Amygdala (tissue), 56 donors: ENCODE measurements at regions not wholly inside any gene's neighbourhood (a gene's known extent, or its start where the extent isn't known, plus 50 kb on each side); places are given as distances from the start of the nearest gene placed in this dataset.

Experiments
- DNase-seq, 56 donors: peaks; one replicate each; lab custom pipeline; 2025; lab: John Stamatoyannopoulos, UW

- DNase-seq: no peak
These were observed 57.3 kb downstream of the MAF start for GRCh38 chr16:79543219-79543618.

- peak in 26 of 56 donors; percentile 8 to 68 (median 24) for DNase-seq
These were observed 58.2 kb downstream of the MAF start for GRCh38 chr16:79542237-79542774.

- DNase-seq: no peak
These were observed 59.5 kb downstream of the MAF start for GRCh38 chr16:79540825-79541595.

- DNase-seq: no peak
These were observed 63.0 kb downstream of the MAF start for GRCh38 chr16:79537584-79537983.

- no peak for DNase-seq
These were observed 63.6 kb downstream of the MAF start for GRCh38 chr16:79536958-79537357.

GRCh38 chr16:79535130-79535529, 65.4 kb downstream of the MAF start:
- peak in 1 of 56 donors; percentile 14 for DNase-seq

- DNase-seq: no peak
These were observed 66.4 kb downstream of the MAF start for GRCh38 chr16:79534143-79534542.

- no peak for DNase-seq
These were observed 67.2 kb downstream of the MAF start for GRCh38 chr16:79533292-79533691.

GRCh38 chr16:79532785-79533184, 67.8 kb downstream of the MAF start:
- no peak for DNase-seq

- DNase-seq: no peak
These were observed 68.3 kb downstream of the MAF start for GRCh38 chr16:79532273-79532672.

GRCh38 chr16:79528338-79528737, 72.2 kb downstream of the MAF start:
- no peak for DNase-seq

- no peak for DNase-seq
These were observed 76.6 kb downstream of the MAF start for GRCh38 chr16:79523971-79524370.

GRCh38 chr16:79519448-79519847, 81.1 kb downstream of the MAF start:
- peak in 9 of 56 donors; percentile 1 to 29 (median 12) for DNase-seq

- no peak for DNase-seq
These were observed 83.4 kb downstream of the MAF start for GRCh38 chr16:79517156-79517555.

GRCh38 chr16:79510879-79511278, 89.7 kb downstream of the MAF start:
- DNase-seq: no peak

GRCh38 chr16:79509906-79510305, 90.6 kb downstream of the MAF start:
- DNase-seq: no peak

GRCh38 chr16:79509211-79509631, 91.3 kb downstream of the MAF start:
- DNase-seq: peak in 51 of 56 donors; percentile 9 to 87 (median 56)

- peak in 3 of 56 donors; percentile 1 to 7 (median 4) for DNase-seq
These were observed 92.2 kb downstream of the MAF start for GRCh38 chr16:79508294-79508693.

GRCh38 chr16:79505344-79505743, 95.2 kb downstream of the MAF start:
- DNase-seq: no peak

- no peak for DNase-seq
These were observed 97.0 kb downstream of the MAF start for GRCh38 chr16:79503511-79503910.

- no peak for DNase-seq
These were observed 99.1 kb downstream of the MAF start for GRCh38 chr16:79501446-79501845.

GRCh38 chr16:79500866-79501265, 99.7 kb downstream of the MAF start:
- DNase-seq: no peak
